Neuronal stem cell (in vitro differentiated cells): ENCODE measurements at regions not wholly inside any gene's neighbourhood (a gene's known extent, or its start where the extent isn't known, plus 50 kb on each side); places are given as distances from the start of the nearest gene placed in this dataset.
A peak's percentile ranks its signal among the peaks of the same experiment; 100 is the strongest.

Experiments
- DNase-seq: peaks from one replicate; pipeline ENCODE4 v3.0.0-alpha.2; 2013; ENCODE audit warnings: low spot score
- H2AFZ ChIP-seq: one replicate; pipeline ENCODE4 v1.6.1; 2013; ENCODE audit warnings: mild to moderate bottlenecking, low read length, inconsistent platforms
- H2AK5ac ChIP-seq: 2 replicates; pipeline ENCODE4 v1.6.1; 2013; ENCODE audit warnings: low read depth, mild to moderate bottlenecking, inconsistent platforms, low read length, moderate library complexity, mixed read lengths
- H2BK120ac ChIP-seq: 2 replicates; pipeline ENCODE4 v1.6.1; 2013; ENCODE audit warnings: low read depth, mild to moderate bottlenecking, inconsistent platforms, low read length, moderate library complexity, mixed read lengths
- H2BK12ac ChIP-seq: one replicate; pipeline ENCODE4 v1.6.1; 2013; ENCODE audit warnings: low read length, inconsistent platforms
- H2BK15ac ChIP-seq: 2 replicates; pipeline ENCODE4 v1.6.1; 2013; ENCODE audit warnings: mild to moderate bottlenecking, low read length, inconsistent platforms, mixed read lengths
- H2BK5ac ChIP-seq: one replicate; pipeline ENCODE4 v1.6.1; 2013; ENCODE audit warnings: inconsistent platforms, mild to moderate bottlenecking, low read length, moderate library complexity
- H3K14ac ChIP-seq: one replicate; pipeline ENCODE4 v1.6.1; 2013; ENCODE audit warnings: low read length, inconsistent platforms
- H3K18ac ChIP-seq: 2 replicates; pipeline ENCODE4 v1.6.1; 2013; ENCODE audit warnings: low read length, inconsistent platforms
- H3K23ac ChIP-seq: 2 replicates; pipeline ENCODE4 v1.6.1; 2013; ENCODE audit warnings: low read depth, mild to moderate bottlenecking, mixed read lengths, low read length, inconsistent platforms; ENCODE audit not compliant: poor library complexity
- H3K27ac ChIP-seq: replicated peaks from 3 replicates; pipeline ENCODE4 v1.5.1; 2013; ENCODE audit warnings: low read length, inconsistent platforms
- H3K27me3 ChIP-seq, 3 experiments: 2 replicates each; pipeline ENCODE4 v1.6.1; 2013; ENCODE audit warnings: low read length in 3 of 3, mild to moderate bottlenecking in 2 of 3, inconsistent platforms in 1 of 3, low read depth in 1 of 3, mixed read lengths in 1 of 3, moderate library complexity in 1 of 3; ENCODE audit not compliant: control insufficient read depth in 3 of 3, insufficient read depth in 3 of 3
- H3K36me3 ChIP-seq, 2 donors: replicated peaks in 1 of 2; 2 replicates each; pipeline ENCODE4 v1.6.1; 2013; ENCODE audit warnings: low read length in 2 of 2; ENCODE audit not compliant: control insufficient read depth in 2 of 2, insufficient read depth in 2 of 2
- H3K4ac ChIP-seq: 2 replicates; pipeline ENCODE4 v1.6.1; 2013; ENCODE audit warnings: inconsistent platforms, mild to moderate bottlenecking, low read length, moderate library complexity
- H3K4me1 ChIP-seq, 2 donors: 1 replicate in 1 of 2; 2 replicates in 1 of 2; pipeline ENCODE4 v1.6.1; 2013; ENCODE audit warnings: low read length in 2 of 2, low read depth in 1 of 2; ENCODE audit not compliant: control insufficient read depth in 2 of 2, insufficient read depth in 1 of 2
- H3K4me2 ChIP-seq: one replicate; pipeline ENCODE4 v1.6.1; 2013; ENCODE audit warnings: mild to moderate bottlenecking, low read length, inconsistent platforms; ENCODE audit not compliant: insufficient read depth, poor library complexity, severe bottlenecking
- H3K4me3 ChIP-seq, 2 donors: 2 replicates each; pipeline ENCODE4 v1.5.1; 2013; ENCODE audit warnings: low read length in 2 of 2, mild to moderate bottlenecking in 2 of 2, inconsistent platforms in 1 of 2, moderate library complexity in 1 of 2
- H3K79me1 ChIP-seq: one replicate; pipeline ENCODE4 v1.6.1; 2013; ENCODE audit warnings: low read depth, mild to moderate bottlenecking, inconsistent platforms, low read length, moderate library complexity
- H3K9ac ChIP-seq: one replicate; pipeline ENCODE4 v1.6.1; 2013; ENCODE audit warnings: mild to moderate bottlenecking, low read depth, low read length, inconsistent platforms; ENCODE audit not compliant: poor library complexity
- H3K9me3 ChIP-seq, 2 donors: replicated peaks in 1 of 2; 2 replicates each; pipeline versions ENCODE3 to v1.6.1; 2013; ENCODE audit warnings: low read length in 2 of 2, mild to moderate bottlenecking in 2 of 2, inconsistent platforms in 1 of 2, low read depth in 1 of 2, mixed read lengths in 1 of 2, moderate library complexity in 1 of 2; ENCODE audit not compliant: control insufficient read depth in 2 of 2, insufficient read depth in 1 of 2
- H4K8ac ChIP-seq: one replicate; pipeline ENCODE4 v1.6.1; 2013; ENCODE audit warnings: low read depth, mild to moderate bottlenecking, inconsistent platforms, low read length, moderate library complexity
- H4K91ac ChIP-seq: one replicate; pipeline ENCODE4 v1.6.1; 2013; ENCODE audit warnings: low read length, low read depth, mild to moderate bottlenecking, inconsistent platforms; ENCODE audit not compliant: poor library complexity
- WGBS, 2 donors: extraction: QIAGEN DNeasy Blood & Tissue Kit; methylation state at CpG; one replicate each; pipeline ENCODE4 v1.1.7; 2013; ENCODE audit warnings: missing lambda C conversion rate in 2 of 2, mixed read lengths in 1 of 2; ENCODE audit not compliant: insufficient read length in 2 of 2, insufficient replicate concordance in 1 of 2; ENCODE audit errors: extremely low coverage in 2 of 2; 5-methylcytosine and 5-hydroxymethylcytosine counted together

DNA sequence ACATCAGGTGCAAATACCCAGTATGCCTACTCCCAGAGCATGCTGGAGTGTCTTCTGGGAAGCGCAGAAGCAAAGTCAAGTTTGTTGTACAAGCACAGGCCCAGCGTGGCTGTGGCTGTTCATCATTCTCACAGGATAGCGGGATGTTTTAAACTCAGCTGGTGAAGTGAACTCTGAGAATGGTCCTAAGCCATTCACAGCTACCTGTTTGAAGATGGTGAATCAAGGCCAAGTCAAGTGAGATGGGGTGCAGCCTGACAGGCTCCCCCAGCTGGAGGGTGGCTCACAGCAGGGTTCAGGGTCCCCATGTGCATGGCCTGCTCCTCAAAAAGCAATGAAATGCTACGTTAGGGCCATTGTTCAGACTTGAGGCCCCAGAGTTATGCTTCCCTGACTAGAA, 304.7 kb upstream of the FOXQ1 start:
- Histone ChIP-seq H3K9ac (no peak overlapping the region), H2BK15ac (no peak overlapping the region), H3K9me3 (peaks cover 0 to 3% of the 10 kb centered on the region in 2 donors), H4K91ac (no peak overlapping the region), H3K79me1 (no peaks in the 10 kb centered on the region), H3K4me2 (no peak overlapping the region), H2BK12ac (no peak overlapping the region), H2AK5ac (no peak overlapping the region), H3K27ac (no peak overlapping the region), H2BK5ac (no peak overlapping the region), H3K14ac (no peak overlapping the region), H3K4me1 (no peaks in the 10 kb centered on the region), H3K4me3 (no peak overlapping the region), H3K4ac (no peak overlapping the region), H3K36me3 (no peaks in the 10 kb centered on the region), H3K18ac (no peak overlapping the region), H4K8ac (no peak overlapping the region), H2BK120ac (no peak overlapping the region), H3K23ac (no peak overlapping the region), H3K27me3 (no peaks in the 10 kb centered on the region), H2AFZ (no peak overlapping the region)
- no peak for DNase-seq
- no CpG with 5 or more reads among the region's 4 CpGs for WGBS, 2 donors

DNA sequence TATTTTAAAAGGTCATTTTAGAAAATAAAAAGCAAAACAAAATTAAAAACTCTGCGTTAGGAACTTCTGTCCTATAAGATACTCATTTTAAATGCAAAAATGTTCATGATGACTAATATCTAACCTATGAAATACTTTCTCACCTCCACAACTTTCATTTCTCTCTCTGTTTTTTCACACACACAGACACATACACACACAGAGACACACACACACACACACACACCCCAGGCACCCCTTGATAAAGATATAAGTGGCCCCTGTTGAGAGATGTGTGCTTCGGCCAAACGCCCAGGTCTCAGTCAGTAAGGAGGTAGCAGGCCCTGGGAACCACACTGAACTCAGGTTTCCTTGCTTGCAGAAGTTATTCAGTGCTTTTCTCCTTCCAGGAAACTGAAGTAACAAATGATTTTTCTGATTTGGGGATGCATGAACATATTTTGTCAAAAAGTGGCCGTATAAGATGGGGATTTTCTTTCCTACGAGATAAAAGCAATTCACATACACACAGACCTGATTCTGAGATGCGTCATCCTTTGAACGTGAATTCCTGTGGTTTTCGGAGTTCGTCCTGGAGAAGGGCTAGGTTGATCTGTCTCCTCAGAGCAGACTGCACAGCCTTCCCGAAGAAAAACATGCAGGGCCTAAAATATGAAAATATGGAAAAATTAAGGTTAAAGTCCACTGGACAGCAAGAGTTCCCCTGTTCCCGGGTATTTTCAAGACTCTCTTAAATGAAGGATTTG, 306.8 kb upstream of the FOXQ1 start:
- WGBS, 2 donors = no CpG with 5 or more reads among the region's 11 CpGs
- no peak overlapping the region for H4K91ac ChIP-seq
- H2BK15ac ChIP-seq = no peak overlapping the region
- H3K18ac ChIP-seq = no peak overlapping the region
- no peak overlapping the region for H4K8ac ChIP-seq
- H3K27me3 ChIP-seq = no peaks in the 10 kb centered on the region
- H2BK12ac ChIP-seq = no peak overlapping the region
- H3K79me1 ChIP-seq = no peaks in the 10 kb centered on the region
- H3K4me2 ChIP-seq = no peak overlapping the region
- H3K4ac ChIP-seq = no peak overlapping the region
- H2AK5ac ChIP-seq = no peak overlapping the region
- no peak overlapping the region for H3K9ac ChIP-seq
- no peak overlapping the region for H3K14ac ChIP-seq
- H3K9me3 ChIP-seq = no peaks in the 10 kb centered on the region
- no peak for DNase-seq
- no peak overlapping the region for H2BK5ac ChIP-seq
- H3K4me3 ChIP-seq = no peak overlapping the region
- H3K27ac ChIP-seq = no peak overlapping the region
- H2BK120ac ChIP-seq = no peak overlapping the region
- H3K36me3 ChIP-seq = no peaks in the 10 kb centered on the region
- H3K4me1 ChIP-seq = no peaks in the 10 kb centered on the region
- no peak overlapping the region for H2AFZ ChIP-seq
- no peak overlapping the region for H3K23ac ChIP-seq

DNA sequence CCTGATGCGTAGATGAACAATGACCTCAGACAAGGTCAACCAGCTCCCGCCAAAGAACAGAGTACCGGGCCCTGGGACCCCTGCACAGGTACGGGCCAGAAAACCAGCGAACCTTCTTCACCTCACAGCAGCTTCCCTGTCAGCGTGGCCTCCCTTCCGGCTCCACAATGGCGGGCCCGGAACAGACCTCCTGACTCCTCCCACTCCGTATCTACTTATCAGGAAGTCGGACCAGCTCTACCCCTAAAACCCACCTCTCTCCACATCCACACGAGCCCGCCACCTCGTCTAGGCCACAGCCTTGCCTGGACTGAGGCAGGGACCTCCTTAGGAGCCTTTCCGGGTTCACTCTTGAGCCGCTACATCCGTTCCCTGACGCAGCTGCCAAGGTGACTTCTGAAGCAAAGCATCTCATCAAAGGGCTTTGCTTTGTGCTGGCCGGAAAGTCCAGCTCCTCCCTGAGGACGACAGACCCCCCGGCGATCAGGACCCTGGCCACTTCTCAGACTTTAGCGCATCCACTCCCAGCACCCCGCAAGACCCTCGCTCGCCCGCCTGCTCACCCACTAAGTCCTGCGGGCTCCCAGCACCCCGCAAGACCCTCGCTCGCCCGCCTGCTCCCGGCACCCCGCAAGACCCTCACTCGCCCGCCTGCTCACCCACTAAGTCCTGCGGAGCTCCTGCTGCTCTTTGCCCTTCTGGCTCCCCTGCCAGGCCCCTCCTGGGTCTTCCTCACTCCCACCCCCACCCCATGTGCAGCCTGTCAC, 308.3 kb upstream of the FOXQ1 start:
- Histone ChIP-seq H3K27ac (no peak overlapping the region), H4K91ac (no peak overlapping the region), H3K4me2 (no peak overlapping the region), H3K27me3 (no peaks in the 10 kb centered on the region), H3K36me3 (no peaks in the 10 kb centered on the region), H2BK15ac (no peak overlapping the region), H3K18ac (peak overlapping the region; percentile 15), H2BK5ac (no peak overlapping the region), H3K4me3 (no peak overlapping the region), H3K9ac (no peak overlapping the region), H3K4me1 (no peaks in the 10 kb centered on the region), H3K14ac (no peak overlapping the region), H3K23ac (peak overlapping the region; percentile 16), H2AK5ac (no peak overlapping the region), H3K4ac (no peak overlapping the region), H3K9me3 (no peaks in the 10 kb centered on the region), H4K8ac (no peak overlapping the region), H2BK12ac (no peak overlapping the region), H2BK120ac (no peak overlapping the region), H3K79me1 (no peaks in the 10 kb centered on the region), H2AFZ (no peak overlapping the region)
- no peak for DNase-seq
- no CpG with 5 or more reads among the region's 37 CpGs for WGBS, 2 donors

DNA sequence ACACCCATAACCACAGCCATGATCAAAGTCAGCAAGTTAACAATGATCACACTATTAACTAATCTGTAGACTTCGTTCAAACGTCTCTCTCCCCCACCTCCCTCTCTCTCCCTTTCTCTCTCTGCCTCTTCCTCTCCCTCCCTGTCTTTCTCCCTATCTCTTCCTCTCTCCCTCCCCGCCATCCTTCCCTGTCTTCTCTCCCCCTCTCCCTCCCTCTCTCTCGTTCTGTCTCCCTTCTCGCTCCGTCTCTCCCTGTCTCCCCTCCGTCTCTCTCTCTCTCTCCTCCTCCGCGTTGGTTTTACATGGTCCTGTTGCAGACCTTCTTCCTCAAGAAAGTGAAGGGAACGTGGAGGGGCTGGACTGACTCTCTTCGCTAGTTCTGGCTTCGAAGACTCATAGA, 308.9 kb upstream of the FOXQ1 start:
- no peaks in the 10 kb centered on the region for H3K36me3 ChIP-seq
- no peak overlapping the region for H3K4ac ChIP-seq
- H3K27ac ChIP-seq = no peak overlapping the region
- H3K4me2 ChIP-seq = no peak overlapping the region
- H3K23ac ChIP-seq = peak overlapping the region; percentile 16
- H4K91ac ChIP-seq = no peak overlapping the region
- no peak overlapping the region for H2AK5ac ChIP-seq
- no peaks in the 10 kb centered on the region for H3K79me1 ChIP-seq
- WGBS, 2 donors = 100% methylated on average over 2 of the region's 12 CpGs; no CpG with 5 or more reads in 1 of the 2 donors
- no peak overlapping the region for H3K14ac ChIP-seq
- H3K4me3 ChIP-seq = no peak overlapping the region
- H2BK15ac ChIP-seq = no peak overlapping the region
- H3K27me3 ChIP-seq = no peaks in the 10 kb centered on the region
- no peak overlapping the region for H2BK120ac ChIP-seq
- H3K4me1 ChIP-seq = no peaks in the 10 kb centered on the region
- no peak for DNase-seq
- no peak overlapping the region for H2AFZ ChIP-seq
- H4K8ac ChIP-seq = no peak overlapping the region
- no peak overlapping the region for H3K9ac ChIP-seq
- H3K9me3 ChIP-seq = no peaks in the 10 kb centered on the region
- no peak overlapping the region for H2BK12ac ChIP-seq
- H2BK5ac ChIP-seq = no peak overlapping the region
- H3K18ac ChIP-seq = no peak overlapping the region
